Astrocyte of the cerebellum (primary cell): ENCODE measurements at regions not wholly inside any gene's neighbourhood (a gene's known extent, or its start where the extent isn't known, plus 50 kb on each side); places are given as distances from the start of the nearest gene placed in this dataset.

Source experiments
- DNase-seq: peaks from one replicate; pipeline ENCODE4 v3.0.0-alpha.2; 2011; ENCODE audit warnings: low read depth
- H3K4me3 ChIP-seq: 2 replicates; pipeline ENCODE4 v1.5.1; 2011; ENCODE audit warnings: mild to moderate bottlenecking, low read depth, low read length, moderate library complexity
- in situ Hi-C: cut with HindIII; loops from 2 replicates; pipeline ENCODE4 v1.10.0; 2017; ENCODE audit warnings: low sequenced_read_pairs
- TF ChIP-seq, protein P1 (sequence below): IDR thresholded peaks from 2 replicates; pipeline ENCODE4 v1.5.1; 2012; ENCODE audit warnings: low read length, low read depth, moderate library complexity, mild to moderate bottlenecking; ENCODE audit errors: missing control alignments

DNA sequence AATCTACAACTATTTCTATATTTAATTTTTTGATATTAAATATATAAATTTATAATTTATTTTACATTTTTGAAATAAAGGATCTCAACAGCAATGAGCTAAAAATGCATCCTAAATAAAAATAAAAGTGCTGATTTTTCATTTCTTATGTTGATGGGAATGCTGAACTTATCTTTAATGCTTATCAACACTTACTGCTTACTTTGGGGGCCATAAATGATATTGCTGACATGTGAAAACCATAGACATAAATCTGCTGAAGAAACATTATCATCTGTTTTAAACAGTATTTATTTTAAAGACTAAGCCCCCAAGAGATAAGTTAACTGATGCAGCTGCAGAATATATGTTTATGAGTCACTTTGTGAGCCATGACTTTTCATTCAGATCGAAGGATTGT, 594.1 kb upstream of the PKN2 start:
- TF ChIP-seq, protein P1, sequence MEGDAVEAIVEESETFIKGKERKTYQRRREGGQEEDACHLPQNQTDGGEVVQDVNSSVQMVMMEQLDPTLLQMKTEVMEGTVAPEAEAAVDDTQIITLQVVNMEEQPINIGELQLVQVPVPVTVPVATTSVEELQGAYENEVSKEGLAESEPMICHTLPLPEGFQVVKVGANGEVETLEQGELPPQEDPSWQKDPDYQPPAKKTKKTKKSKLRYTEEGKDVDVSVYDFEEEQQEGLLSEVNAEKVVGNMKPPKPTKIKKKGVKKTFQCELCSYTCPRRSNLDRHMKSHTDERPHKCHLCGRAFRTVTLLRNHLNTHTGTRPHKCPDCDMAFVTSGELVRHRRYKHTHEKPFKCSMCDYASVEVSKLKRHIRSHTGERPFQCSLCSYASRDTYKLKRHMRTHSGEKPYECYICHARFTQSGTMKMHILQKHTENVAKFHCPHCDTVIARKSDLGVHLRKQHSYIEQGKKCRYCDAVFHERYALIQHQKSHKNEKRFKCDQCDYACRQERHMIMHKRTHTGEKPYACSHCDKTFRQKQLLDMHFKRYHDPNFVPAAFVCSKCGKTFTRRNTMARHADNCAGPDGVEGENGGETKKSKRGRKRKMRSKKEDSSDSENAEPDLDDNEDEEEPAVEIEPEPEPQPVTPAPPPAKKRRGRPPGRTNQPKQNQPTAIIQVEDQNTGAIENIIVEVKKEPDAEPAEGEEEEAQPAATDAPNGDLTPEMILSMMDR: no peak
- H3K4me3 ChIP-seq: no peak overlapping the region
- in situ Hi-C loops: no loop called here
- no peak for DNase-seq

DNA sequence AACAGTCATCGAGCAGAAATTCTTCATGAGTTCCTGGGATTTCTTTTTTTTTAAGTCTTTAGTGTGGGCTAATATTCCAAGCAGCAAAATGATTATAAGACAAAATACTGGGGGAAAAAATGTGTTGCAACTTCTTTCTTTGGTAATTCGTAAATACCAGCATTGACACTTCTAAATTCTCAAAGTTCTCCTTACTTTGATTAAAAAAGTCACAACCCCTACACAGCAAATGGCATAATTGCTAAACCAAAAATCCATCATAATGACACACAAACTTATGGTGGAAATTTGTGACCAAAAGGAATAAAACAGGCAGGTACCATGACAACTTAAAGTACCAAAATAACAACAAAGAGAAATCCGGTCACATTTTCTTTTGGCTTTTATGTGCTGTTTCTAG, 585.2 kb upstream of the PKN2 start:
- DNase-seq: no peak
- in situ Hi-C loops: no loop called here
- no peak overlapping the region for H3K4me3 ChIP-seq
- TF ChIP-seq, protein P1: no peak

DNA sequence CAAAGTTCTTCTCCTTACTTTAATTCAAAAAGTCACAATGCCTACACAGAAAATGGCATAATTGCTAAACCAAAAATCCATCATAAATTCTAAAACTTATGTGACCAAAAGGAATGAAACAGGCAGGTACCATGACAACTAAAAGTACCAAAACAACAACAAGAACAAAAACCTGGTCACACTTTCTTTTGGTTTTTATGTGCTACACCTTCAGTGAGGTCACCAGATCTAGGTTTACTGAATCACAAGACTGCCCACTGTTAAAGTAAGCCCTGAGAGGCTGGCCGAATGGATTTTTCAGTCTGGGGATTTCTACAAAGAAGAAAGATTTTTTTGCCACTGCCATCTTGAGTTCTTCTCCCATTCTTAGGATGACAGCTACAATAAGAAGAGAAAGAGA, 583.0 kb upstream of the PKN2 start:
- H3K4me3 ChIP-seq: no peak overlapping the region
- in situ Hi-C loops: no loop called here
- TF ChIP-seq, protein P1: no peak
- DNase-seq: no peak

GRCh38 chr1:88104236-88104635, 579.8 kb upstream of the PKN2 start:
- peak; percentile 1 for DNase-seq
- H3K4me3 ChIP-seq: no peak overlapping the region
- TF ChIP-seq, protein P1: no peak
- in situ Hi-C loops: no loop called here

- no peak for DNase-seq
- in situ Hi-C loops: no loop called here
- H3K4me3 ChIP-seq: no peak overlapping the region
- TF ChIP-seq, protein P1: no peak
Measured at GRCh38 chr1:88104886-88105285, 579.2 kb upstream of the PKN2 start.

GRCh38 chr1:88111816-88112215, 572.3 kb upstream of the PKN2 start:
- no peak overlapping the region for H3K4me3 ChIP-seq
- TF ChIP-seq, protein P1: no peak
- in situ Hi-C loops: no loop called here
- DNase-seq: no peak

DNA sequence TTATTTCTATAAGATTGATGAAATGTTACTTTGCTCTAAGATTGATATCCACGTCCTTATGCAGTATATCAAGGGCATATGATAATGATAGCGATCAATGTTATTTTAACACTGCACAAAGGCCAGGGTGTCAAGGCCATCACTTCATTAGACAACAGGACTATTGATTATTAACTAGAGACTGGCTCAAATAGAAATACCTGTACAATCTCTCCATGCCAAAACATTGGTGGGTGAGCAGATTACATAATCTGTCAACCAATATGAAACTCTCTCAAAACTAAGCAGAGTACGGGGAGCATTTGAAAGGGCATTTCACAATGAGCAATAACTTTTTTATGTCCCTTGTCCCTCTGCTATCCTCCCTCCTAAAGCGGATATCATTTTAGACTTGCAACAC, 566.5 kb upstream of the PKN2 start:
- in situ Hi-C loops: no loop called here
- DNase-seq: no peak
- TF ChIP-seq, protein P1: no peak
- no peak overlapping the region for H3K4me3 ChIP-seq
